Neural cell (in vitro differentiated cells): ENCODE measurements at regions not wholly inside any gene's neighbourhood (a gene's known extent, or its start where the extent isn't known, plus 50 kb on each side); places are given as distances from the start of the nearest gene placed in this dataset.
"Not testable (repeated sequence)": the region's sequence is repeated elsewhere in the genome, so short reads cannot be mapped to it uniquely, and the experiment has no call there.

Source experiments
- H2AFZ ChIP-seq: fragments of 200-600, 300-800 bp; sonication (generic), shearing (Covaris generic); 2 replicates; pipeline ENCODE4 v1.6.0; 2014; ENCODE audit warnings: low read depth, mild to moderate bottlenecking, antibody characterized with exemption, low read length, moderate library complexity
- H3F3A ChIP-seq: fragments of 200-600 bp; shearing (Covaris generic); 2 replicates; pipeline ENCODE4 v1.6.1; 2016; ENCODE audit warnings: mild to moderate bottlenecking, moderate library complexity, mixed read lengths, antibody characterized with exemption, low read length; ENCODE audit not compliant: insufficient read depth, poor library complexity, severe bottlenecking
- H3K27ac ChIP-seq: fragments of 200-600, 300-800 bp; sonication (generic), shearing (Covaris generic); 2 replicates; pipeline ENCODE4 v1.5.1; 2014; ENCODE audit warnings: mild to moderate bottlenecking, low read length, moderate library complexity
- H3K27me3 ChIP-seq: fragments of 300-800, 200-600 bp; sonication (generic), shearing (Covaris generic); 2 replicates; pipeline ENCODE4 v1.6.0; 2014; ENCODE audit warnings: mild to moderate bottlenecking, low read depth, low read length, moderate library complexity; ENCODE audit not compliant: insufficient read depth
- H3K36me3 ChIP-seq: fragments of 300-800, 200-600 bp; sonication (generic), shearing (Covaris generic); 2 replicates; pipeline ENCODE4 v1.5.1; 2014; ENCODE audit warnings: mild to moderate bottlenecking, antibody characterized with exemption, low read length, moderate library complexity; ENCODE audit not compliant: insufficient read depth
- H3K4me2 ChIP-seq: fragments of 300-800, 200-600 bp; sonication (generic), shearing (Covaris generic); 2 replicates; pipeline ENCODE4 v1.6.0; 2014; ENCODE audit warnings: mild to moderate bottlenecking, low read length
- H3K4me3 ChIP-seq: fragments of 300-800, 200-600 bp; sonication (generic), shearing (Covaris generic); 2 replicates; pipeline ENCODE4 v1.5.1; 2014; ENCODE audit warnings: mild to moderate bottlenecking, low read length, moderate library complexity
- H3K79me2 ChIP-seq: fragments of 200-600 bp; shearing (Covaris generic); replicated peaks from 2 replicates; pipeline ENCODE4 v1.6.0; 2014; ENCODE audit warnings: mild to moderate bottlenecking, low read length, moderate library complexity; ENCODE audit not compliant: insufficient read depth
- H3K9ac ChIP-seq: fragments of 300-800, 200-600 bp; sonication (generic), shearing (Covaris generic); 2 replicates; pipeline ENCODE4 v1.6.1; 2016; ENCODE audit warnings: mild to moderate bottlenecking, low read length, mixed read lengths
- H3K9me2 ChIP-seq: fragments of 200-600 bp; shearing (Covaris generic); 2 replicates; pipeline ENCODE4 v1.6.1; 2016; ENCODE audit warnings: mild to moderate bottlenecking, low read length, mixed read lengths; ENCODE audit not compliant: insufficient read depth
- H3K9me3 ChIP-seq: fragments of 200-600, 300-800 bp; sonication (generic), shearing (Covaris generic); 2 replicates; pipeline ENCODE4 v1.6.1; 2016; ENCODE audit warnings: mild to moderate bottlenecking, mixed run types, low read length, moderate library complexity, mixed read lengths
- H4K20me1 ChIP-seq: fragments of 200-600 bp; shearing (Covaris generic); 2 replicates; pipeline ENCODE4 v1.6.1; 2016; ENCODE audit warnings: mild to moderate bottlenecking, mixed run types; ENCODE audit not compliant: insufficient read depth
- CTCF ChIP-seq: fragments of 450-650 bp; IDR thresholded peaks from 2 replicates; pipeline ENCODE4 v1.5.1; 2014; ENCODE audit warnings: antibody characterized with exemption, mild to moderate bottlenecking, moderate library complexity; ENCODE audit not compliant: poor library complexity, severe bottlenecking
- EP300 ChIP-seq: fragments of 450-650 bp; conservative IDR thresholded peaks from 2 replicates; pipeline ENCODE4 v1.6.1; 2014; ENCODE audit warnings: antibody characterized with exemption, mild to moderate bottlenecking, moderate library complexity; ENCODE audit not compliant: poor library complexity, severe bottlenecking
- EZH2 ChIP-seq: fragments of 200-600, 300-800 bp; shearing (Covaris generic), sonication (generic); IDR thresholded peaks from 2 replicates; pipeline ENCODE4 v1.6.1; 2014; ENCODE audit warnings: antibody characterized with exemption, low read length, borderline replicate concordance, mild to moderate bottlenecking; ENCODE audit not compliant: insufficient read depth, poor library complexity, severe bottlenecking
- MXI1 ChIP-seq: fragments of 450-650 bp; conservative IDR thresholded peaks from 2 replicates; pipeline ENCODE4 v1.6.1; 2014; ENCODE audit warnings: antibody characterized with exemption, mild to moderate bottlenecking; ENCODE audit not compliant: poor library complexity, severe bottlenecking
- POLR2AphosphoS5 ChIP-seq: IDR thresholded peaks from 2 replicates; pipeline ENCODE4 v1.6.1; 2012
- RAD21 ChIP-seq: fragments of 450-650 bp; conservative IDR thresholded peaks from 2 replicates; pipeline ENCODE4 v1.6.1; 2014; ENCODE audit warnings: antibody characterized with exemption, mild to moderate bottlenecking, moderate library complexity
- REST ChIP-seq: IDR thresholded peaks from 2 replicates; pipeline ENCODE4 v1.6.1; 2012; ENCODE audit warnings: borderline replicate concordance
- SMC3 ChIP-seq: fragments of 450-650 bp; conservative IDR thresholded peaks from 2 replicates; pipeline ENCODE4 v1.6.1; 2014; ENCODE audit warnings: antibody characterized with exemption, mild to moderate bottlenecking, moderate library complexity; ENCODE audit not compliant: poor library complexity
- TAF1 ChIP-seq: IDR thresholded peaks from 2 replicates; pipeline ENCODE4 v1.6.1; 2012; ENCODE audit warnings: low read depth

DNA sequence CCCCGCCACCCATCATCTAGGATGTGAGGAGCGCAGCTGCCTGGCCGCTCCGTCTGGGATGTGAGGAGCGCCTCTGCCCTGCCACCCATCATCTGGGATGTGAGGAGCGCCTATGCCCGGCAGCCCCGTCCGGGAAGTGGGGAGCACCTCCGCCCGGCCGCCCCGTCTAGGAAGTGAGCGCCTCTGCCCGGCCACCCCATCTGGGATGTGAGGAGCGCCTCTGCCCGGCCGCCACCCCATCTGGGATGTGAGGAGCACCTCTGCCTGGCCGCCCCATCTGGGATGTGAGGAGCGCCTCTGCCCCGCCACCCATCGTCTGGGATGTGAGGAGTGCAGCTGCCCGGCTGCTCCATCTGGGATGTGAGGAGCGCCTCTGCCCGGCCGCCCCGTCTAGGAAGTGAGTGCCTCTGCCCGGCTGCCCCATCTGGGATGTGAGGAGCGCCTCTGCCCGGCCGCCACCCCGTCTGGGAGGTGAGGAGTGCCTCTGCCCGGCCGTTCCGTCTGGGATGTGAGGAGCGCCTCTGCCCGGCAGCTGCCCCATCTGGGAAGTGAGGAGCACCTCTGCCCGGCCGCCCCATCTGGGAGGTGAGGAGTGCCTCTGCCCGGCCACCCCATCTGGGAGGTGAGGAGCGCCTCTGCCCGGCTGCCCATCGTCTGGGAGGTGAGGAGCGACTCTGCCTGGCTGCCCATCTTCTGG is 1086.5 kb downstream of the TYW1 start:
- H3F3A ChIP-seq, H3K9me2 ChIP-seq, H3K4me2 ChIP-seq, H3K27me3 ChIP-seq, H3K27ac ChIP-seq, H3K4me3 ChIP-seq, H4K20me1 ChIP-seq, H3K9ac ChIP-seq, H3K79me2 ChIP-seq, H3K36me3 ChIP-seq, H3K9me3 ChIP-seq, H2AFZ ChIP-seq: not testable (repeated sequence)

DNA sequence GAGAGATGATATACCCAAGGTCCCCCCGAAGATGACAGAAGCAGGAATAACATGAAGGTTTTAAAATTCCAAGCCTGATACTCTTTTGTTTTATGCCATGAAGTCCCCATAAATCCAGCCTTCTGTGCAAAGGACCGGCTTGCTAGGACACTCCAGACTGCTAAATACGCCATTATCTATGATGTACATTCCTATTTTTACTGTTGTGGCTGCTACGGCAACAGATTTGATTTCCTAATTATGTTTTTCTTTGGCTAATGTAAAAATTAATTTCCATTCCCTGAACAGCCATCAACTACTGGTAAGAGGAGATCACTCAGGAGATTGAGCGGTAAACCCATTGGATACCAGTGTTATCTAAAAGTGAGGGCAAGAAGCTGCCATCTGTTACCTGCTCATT is 1090.8 kb downstream of the TYW1 start:
- Histone ChIP-seq H3K36me3 (no peaks in the 10 kb centered on the region), H2AFZ (no peak overlapping the region), H3K9ac (no peak overlapping the region), H3K9me2 (no peaks in the 10 kb centered on the region), H3K79me2 (no peaks in the 10 kb centered on the region), H3K27ac (no peak overlapping the region), H3K27me3 (no peaks in the 10 kb centered on the region), H3F3A (no peaks in the 10 kb centered on the region), H3K9me3 (peaks cover 4% of the 10 kb centered on the region), H3K4me2 (no peak overlapping the region), H4K20me1 (no peaks in the 10 kb centered on the region), H3K4me3 (no peak overlapping the region)
- TF ChIP-seq REST, result no peak
- no peak for TF ChIP-seq EP300
- TF ChIP-seq TAF1, result no peak
- no peak for TF ChIP-seq EZH2
- TF ChIP-seq POLR2AphosphoS5, result no peak
- no peak for TF ChIP-seq SMC3
- TF ChIP-seq MXI1, result no peak
- TF ChIP-seq CTCF, result no peak
- no peak for TF ChIP-seq RAD21

GRCh38 chr7:68088879-68089278 is 1092.2 kb downstream of the TYW1 start:
- no peaks in the 10 kb centered on the region for H3K79me2 ChIP-seq
- no peaks in the 10 kb centered on the region for H3K9me3 ChIP-seq
- H3K9me2 ChIP-seq, result no peaks in the 10 kb centered on the region
- H3K27me3 ChIP-seq, result no peaks in the 10 kb centered on the region
- H3K4me2 ChIP-seq, result no peak overlapping the region
- H2AFZ ChIP-seq, result no peak overlapping the region
- TF ChIP-seq EP300, result no peak
- H3K4me3 ChIP-seq, result no peak overlapping the region
- no peak overlapping the region for H3K9ac ChIP-seq
- H3F3A ChIP-seq, result no peaks in the 10 kb centered on the region
- no peaks in the 10 kb centered on the region for H3K36me3 ChIP-seq
- H3K27ac ChIP-seq, result no peak overlapping the region
- no peaks in the 10 kb centered on the region for H4K20me1 ChIP-seq

DNA sequence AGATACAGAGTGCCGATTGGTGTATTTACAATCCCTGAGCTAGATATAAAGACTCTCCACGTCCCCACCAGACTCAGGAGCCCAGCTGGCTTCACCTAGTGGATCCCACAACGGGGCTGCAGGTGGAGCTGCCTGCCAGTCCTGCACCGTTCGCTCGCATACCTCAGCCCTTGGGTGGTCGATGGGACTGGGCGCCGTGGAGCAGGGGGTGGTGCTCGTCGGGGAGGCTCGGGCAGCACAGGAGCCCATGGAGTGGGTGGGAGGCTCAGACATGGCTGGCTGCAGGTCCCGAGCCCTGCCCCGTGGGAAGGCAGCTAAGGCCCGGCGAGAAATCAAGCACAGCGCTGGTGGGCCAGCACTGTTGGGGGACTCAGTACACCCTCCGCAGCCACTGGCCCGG is 1093.6 kb downstream of the TYW1 start:
- not testable (repeated sequence) for H4K20me1 ChIP-seq, H3K79me2 ChIP-seq, H3K36me3 ChIP-seq, H3K27me3 ChIP-seq, H3F3A ChIP-seq, H3K27ac ChIP-seq, H3K9ac ChIP-seq, H3K4me3 ChIP-seq, H3K9me2 ChIP-seq, H2AFZ ChIP-seq, H3K9me3 ChIP-seq, H3K4me2 ChIP-seq
